ENCODE measurements at regions not wholly inside any gene's neighbourhood (a gene's known extent, or its start where the extent isn't known, plus 50 kb on each side); places are given as distances from the start of the nearest gene placed in this dataset.
A peak's percentile ranks its signal among the peaks of the same experiment; 100 is the strongest.
"Not testable (repeated sequence)": the region's sequence is repeated elsewhere in the genome, so short reads cannot be mapped to it uniquely, and the experiment has no call there.

DNA sequence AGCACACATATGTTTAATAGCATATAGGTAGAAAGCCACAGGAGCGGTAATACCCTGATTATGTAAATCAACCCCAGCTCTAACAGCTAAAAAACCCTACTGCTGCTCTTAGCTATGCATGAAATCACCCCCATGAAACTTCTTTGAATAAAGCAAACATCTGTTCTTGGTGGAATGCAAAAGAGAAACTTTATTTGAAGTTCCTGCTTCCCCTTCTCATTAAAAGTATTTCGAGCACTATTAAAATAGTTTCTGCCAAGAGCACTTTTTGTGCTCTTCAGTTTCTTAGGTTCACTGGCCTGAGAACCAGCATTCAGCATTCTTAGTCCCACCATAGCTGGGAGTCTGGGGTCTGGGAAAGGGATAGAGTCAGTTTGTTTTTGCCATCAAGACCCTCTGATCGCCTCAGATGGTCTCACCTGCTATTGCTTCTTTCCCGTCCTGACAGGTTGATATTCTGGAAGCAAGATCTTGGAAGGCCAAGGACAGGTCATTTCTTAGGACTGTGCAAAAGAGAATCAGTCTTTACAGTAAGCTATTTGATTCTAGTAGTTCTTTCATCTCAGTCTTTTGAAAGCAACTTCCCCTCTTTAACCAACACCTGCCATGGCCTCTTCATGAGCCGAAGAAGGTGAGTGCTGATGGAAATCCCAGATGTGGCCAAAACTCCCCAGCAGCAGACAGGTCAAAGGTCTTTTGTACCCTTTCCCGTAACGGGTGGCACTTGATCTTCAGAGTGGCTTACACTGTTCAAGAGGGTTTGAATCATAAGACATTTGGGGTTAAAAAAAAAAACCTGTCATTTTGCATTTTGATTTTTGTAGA, 76.5 kb upstream of the TMEM170B start:
- no peak for DNase-seq (ENCODE audit: extremely low spot score, unreplicated experiment)
- no peaks in the 10 kb centered on the region for H3K36me3 Mint-ChIP-seq
- TF ChIP-seq, protein P1, sequence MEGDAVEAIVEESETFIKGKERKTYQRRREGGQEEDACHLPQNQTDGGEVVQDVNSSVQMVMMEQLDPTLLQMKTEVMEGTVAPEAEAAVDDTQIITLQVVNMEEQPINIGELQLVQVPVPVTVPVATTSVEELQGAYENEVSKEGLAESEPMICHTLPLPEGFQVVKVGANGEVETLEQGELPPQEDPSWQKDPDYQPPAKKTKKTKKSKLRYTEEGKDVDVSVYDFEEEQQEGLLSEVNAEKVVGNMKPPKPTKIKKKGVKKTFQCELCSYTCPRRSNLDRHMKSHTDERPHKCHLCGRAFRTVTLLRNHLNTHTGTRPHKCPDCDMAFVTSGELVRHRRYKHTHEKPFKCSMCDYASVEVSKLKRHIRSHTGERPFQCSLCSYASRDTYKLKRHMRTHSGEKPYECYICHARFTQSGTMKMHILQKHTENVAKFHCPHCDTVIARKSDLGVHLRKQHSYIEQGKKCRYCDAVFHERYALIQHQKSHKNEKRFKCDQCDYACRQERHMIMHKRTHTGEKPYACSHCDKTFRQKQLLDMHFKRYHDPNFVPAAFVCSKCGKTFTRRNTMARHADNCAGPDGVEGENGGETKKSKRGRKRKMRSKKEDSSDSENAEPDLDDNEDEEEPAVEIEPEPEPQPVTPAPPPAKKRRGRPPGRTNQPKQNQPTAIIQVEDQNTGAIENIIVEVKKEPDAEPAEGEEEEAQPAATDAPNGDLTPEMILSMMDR (conservative IDR thresholded peaks at IDR 0.05) = no peak

DNA sequence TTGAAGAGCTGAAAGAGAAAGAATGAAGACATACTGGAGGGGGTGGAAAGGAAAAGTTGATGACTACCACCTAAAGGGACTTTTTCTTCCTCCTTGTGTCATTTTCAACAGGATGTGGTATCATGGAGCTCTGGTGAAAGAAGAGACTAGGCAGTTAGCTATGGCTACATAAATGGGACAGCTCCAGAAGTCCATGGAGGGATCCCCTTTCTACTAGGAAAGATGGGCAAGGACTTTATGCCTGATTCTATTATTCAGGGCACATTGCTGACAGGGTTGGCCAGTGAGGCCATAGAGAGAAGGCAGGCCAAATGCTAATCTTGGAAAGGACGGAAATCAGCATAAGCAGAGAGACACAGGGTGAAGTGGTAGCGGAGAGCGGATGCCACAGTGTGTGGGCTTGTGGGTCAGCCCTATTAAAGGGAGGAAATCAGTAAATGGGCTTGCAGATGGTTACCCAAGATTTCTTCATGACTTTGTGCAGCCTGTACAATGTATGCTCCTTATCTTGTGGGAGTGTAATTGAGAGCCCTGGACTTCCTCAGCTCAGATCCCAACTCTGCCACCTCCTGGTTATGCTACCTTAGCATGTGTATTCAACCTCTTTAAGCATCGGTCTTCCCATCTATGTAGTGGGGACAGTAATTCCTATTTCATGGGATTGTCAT, 77.4 kb upstream of the TMEM170B start:
- Mint-ChIP-seq H3K27me3 (no peaks in the 10 kb centered on the region), H3K9me3 (no peaks in the 10 kb centered on the region), H3K36me3 (no peaks in the 10 kb centered on the region), H3K4me1 (ENCODE audit: unreplicated experiment) (no peaks in the 10 kb centered on the region), H3K27ac (peak overlapping the region; percentile 11), H3K4me3 (no peak overlapping the region)
- no peak for DNase-seq (ENCODE audit: extremely low spot score, unreplicated experiment)
- TF ChIP-seq, protein P1 (conservative IDR thresholded peaks at IDR 0.05) = no peak

More for the DNA sequence above, 76.5 kb upstream of the TMEM170B start:
- Mint-ChIP-seq H3K4me1 (ENCODE audit: unreplicated experiment) (no peaks in the 10 kb centered on the region), H3K9me3 (no peaks in the 10 kb centered on the region), H3K4me3 (no peak overlapping the region), H3K27me3 (no peaks in the 10 kb centered on the region), H3K27ac (no peak overlapping the region)

DNA sequence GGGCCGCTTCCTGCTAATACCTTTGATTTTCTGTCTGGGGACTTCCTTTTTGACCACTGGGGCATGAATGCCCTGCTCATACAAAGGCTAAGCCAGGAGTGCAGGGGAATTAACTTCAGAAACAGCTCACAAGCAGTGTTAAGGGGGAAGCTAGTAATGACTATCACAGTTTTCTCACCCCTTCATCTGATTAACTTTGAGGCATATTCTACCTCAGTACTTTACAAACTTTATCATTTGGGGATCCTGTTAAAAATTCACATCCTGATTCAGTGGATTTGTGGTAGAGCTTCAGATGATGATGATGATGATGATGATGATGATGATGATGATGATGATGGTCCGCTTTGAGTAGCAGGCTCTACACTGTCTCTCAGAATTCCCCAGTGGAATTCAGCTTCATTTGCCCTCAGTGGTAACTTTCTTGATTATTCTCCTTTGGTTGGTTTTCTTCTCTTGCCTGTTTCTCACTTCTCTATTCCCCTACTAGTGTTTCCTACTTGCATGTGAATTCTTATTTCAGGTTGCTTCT, 78.4 kb upstream of the TMEM170B start:
- Mint-ChIP-seq H3K27ac (no peak overlapping the region), H3K4me3 (no peak overlapping the region), H3K9me3 (no peaks in the 10 kb centered on the region), H3K4me1 (ENCODE audit: unreplicated experiment) (no peaks in the 10 kb centered on the region), H3K36me3 (no peaks in the 10 kb centered on the region), H3K27me3 (peaks cover 3% of the 10 kb centered on the region)
- TF ChIP-seq, protein P1 (conservative IDR thresholded peaks at IDR 0.05) = no peak
- DNase-seq (ENCODE audit: extremely low spot score, unreplicated experiment) = no peak

DNA sequence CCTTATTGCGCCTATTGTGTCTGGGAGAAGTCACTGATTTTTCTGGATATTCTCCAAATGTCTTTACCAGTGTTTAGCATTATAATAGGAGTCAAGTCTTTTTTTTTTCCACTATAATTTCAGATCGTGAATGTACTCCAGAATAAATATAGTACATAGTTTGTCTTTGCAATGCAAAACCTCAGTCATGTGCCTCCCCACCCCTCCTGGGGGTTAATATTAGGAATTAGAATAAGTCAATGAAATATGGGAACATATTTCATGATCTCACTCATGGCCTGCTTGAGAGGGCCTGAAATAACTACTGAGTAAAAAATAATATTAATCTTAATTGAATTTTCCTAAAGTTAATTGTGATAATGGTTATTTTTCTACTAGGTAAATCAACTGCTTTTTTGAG, 79.0 kb upstream of the TMEM170B start:
- no peak overlapping the region for H3K4me3 Mint-ChIP-seq
- H3K9me3 Mint-ChIP-seq = no peaks in the 10 kb centered on the region
- no peak for DNase-seq (ENCODE audit: extremely low spot score, unreplicated experiment)
- no peaks in the 10 kb centered on the region for H3K4me1 Mint-ChIP-seq (ENCODE audit: unreplicated experiment)
- peaks cover 3% of the 10 kb centered on the region for H3K27me3 Mint-ChIP-seq
- H3K27ac Mint-ChIP-seq = no peak overlapping the region
- TF ChIP-seq, protein P1 (conservative IDR thresholded peaks at IDR 0.05) = no peak
- H3K36me3 Mint-ChIP-seq = no peaks in the 10 kb centered on the region

DNA sequence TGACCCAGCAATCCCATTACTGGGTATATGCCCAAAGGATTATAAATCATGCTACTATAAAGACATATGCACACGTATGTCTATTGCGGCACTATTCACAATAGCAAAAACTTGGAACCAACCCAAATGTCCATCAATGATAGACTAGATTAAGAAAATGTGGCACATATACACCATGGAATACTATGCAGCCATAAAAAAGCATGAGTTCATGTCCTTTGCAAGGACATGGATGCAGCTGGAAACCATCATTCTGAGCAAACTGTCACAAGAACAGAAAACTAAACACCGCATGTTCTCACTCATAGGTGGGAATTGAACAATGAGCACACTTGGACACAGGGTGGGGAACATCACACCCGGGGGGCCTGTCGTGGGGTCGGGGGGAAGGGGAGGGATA, 80.1 kb upstream of the TMEM170B start:
- H3K27ac Mint-ChIP-seq; H3K4me3 Mint-ChIP-seq; H3K4me1 Mint-ChIP-seq (ENCODE audit: unreplicated experiment); H3K27me3 Mint-ChIP-seq; H3K36me3 Mint-ChIP-seq; DNase-seq (ENCODE audit: extremely low spot score, unreplicated experiment); H3K9me3 Mint-ChIP-seq: not testable (repeated sequence)

DNA sequence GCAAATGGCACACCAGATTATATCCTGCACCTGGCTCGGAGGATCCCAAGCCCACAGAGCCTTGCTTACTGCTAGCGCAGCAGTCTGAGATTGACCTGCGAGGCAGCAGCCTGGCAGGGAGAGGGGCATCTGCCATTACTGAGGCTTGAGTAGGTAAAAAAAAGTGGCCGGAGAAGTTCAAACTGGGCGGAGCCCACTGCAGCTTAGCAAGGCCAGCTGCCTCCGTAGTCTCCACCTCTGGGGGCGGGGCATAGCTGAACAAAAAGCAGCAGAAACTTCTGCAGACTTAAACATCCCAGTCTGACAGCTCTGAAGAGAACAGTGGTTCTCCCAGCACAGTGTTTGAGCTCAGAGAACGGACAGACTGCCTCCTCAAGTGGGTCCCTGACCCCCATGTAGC, 85.4 kb upstream of the TMEM170B start:
- not testable (repeated sequence) for H3K4me1 Mint-ChIP-seq (ENCODE audit: unreplicated experiment); H3K27ac Mint-ChIP-seq; H3K27me3 Mint-ChIP-seq; DNase-seq (ENCODE audit: extremely low spot score, unreplicated experiment); H3K9me3 Mint-ChIP-seq; H3K4me3 Mint-ChIP-seq; H3K36me3 Mint-ChIP-seq
